Endothelial cell (in vitro differentiated cells): ENCODE measurements at regions not wholly inside any gene's neighbourhood (a gene's known extent, or its start where the extent isn't known, plus 50 kb on each side); places are given as distances from the start of the nearest gene placed in this dataset.

Experiments
- DNase-seq: peaks from one replicate; pipeline ENCODE4 v3.0.0; 2021; ENCODE audit warnings: low spot score
- H3K27ac Mint-ChIP-seq: one replicate; pipeline ENCODE4 v1.8.0; 2021; ENCODE audit warnings: mixed read lengths, inconsistent platforms; ENCODE audit not compliant: unreplicated experiment
- H3K27me3 Mint-ChIP-seq: one replicate; pipeline ENCODE4 v1.8.0; 2021; ENCODE audit warnings: mild to moderate bottlenecking, moderate library complexity, mixed read lengths, inconsistent platforms; ENCODE audit not compliant: unreplicated experiment
- H3K36me3 Mint-ChIP-seq: one replicate; pipeline ENCODE4 v1.8.0; 2021; ENCODE audit warnings: mild to moderate bottlenecking, low read depth, mixed read lengths, inconsistent platforms; ENCODE audit not compliant: unreplicated experiment
- H3K4me1 Mint-ChIP-seq: one replicate; pipeline ENCODE4 v1.8.0; 2021; ENCODE audit warnings: mild to moderate bottlenecking, mixed read lengths, inconsistent platforms; ENCODE audit not compliant: unreplicated experiment
- H3K4me3 Mint-ChIP-seq: one replicate; pipeline ENCODE4 v1.8.0; 2021; ENCODE audit warnings: mild to moderate bottlenecking, mixed read lengths, inconsistent platforms; ENCODE audit not compliant: unreplicated experiment
- H3K9me3 Mint-ChIP-seq: one replicate; pipeline ENCODE4 v1.8.0; 2021; ENCODE audit warnings: mixed read lengths, inconsistent platforms; ENCODE audit not compliant: unreplicated experiment
- CTCF ChIP-seq: fragments of 200-600 bp; sonication (generic); IDR thresholded peaks from one replicate; pipeline ENCODE4 v1.5.0; 2021; ENCODE audit warnings: antibody characterized with exemption; ENCODE audit not compliant: unreplicated experiment

DNA sequence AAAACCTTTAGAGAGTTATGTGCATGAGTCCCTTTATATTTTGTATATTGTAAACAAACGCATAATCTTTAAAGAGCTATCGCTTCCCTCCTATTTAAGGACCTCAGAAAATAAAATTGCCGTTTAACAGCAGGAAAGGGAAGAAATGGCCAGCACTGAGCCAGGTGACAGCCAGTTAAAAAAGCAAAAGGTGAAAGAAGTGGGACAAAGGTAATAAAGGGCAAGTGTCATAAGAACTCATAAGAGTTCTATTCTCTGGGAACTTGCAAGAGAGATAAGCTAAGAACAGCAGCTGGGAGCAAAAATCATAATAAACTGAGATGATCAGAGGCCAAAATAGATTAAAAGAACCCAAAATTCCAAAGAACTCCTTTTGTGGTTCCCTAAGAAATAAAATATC, 520.9 kb upstream of the PKN2 start:
- no peaks in the 10 kb centered on the region for H3K4me1 Mint-ChIP-seq
- no peak overlapping the region for H3K4me3 Mint-ChIP-seq
- no peaks in the 10 kb centered on the region for H3K36me3 Mint-ChIP-seq
- H3K27me3 Mint-ChIP-seq, result peaks cover 2% of the 10 kb centered on the region
- no peak for TF ChIP-seq CTCF
- H3K27ac Mint-ChIP-seq, result no peak overlapping the region
- no peaks in the 10 kb centered on the region for H3K9me3 Mint-ChIP-seq
- no peak for DNase-seq

DNA sequence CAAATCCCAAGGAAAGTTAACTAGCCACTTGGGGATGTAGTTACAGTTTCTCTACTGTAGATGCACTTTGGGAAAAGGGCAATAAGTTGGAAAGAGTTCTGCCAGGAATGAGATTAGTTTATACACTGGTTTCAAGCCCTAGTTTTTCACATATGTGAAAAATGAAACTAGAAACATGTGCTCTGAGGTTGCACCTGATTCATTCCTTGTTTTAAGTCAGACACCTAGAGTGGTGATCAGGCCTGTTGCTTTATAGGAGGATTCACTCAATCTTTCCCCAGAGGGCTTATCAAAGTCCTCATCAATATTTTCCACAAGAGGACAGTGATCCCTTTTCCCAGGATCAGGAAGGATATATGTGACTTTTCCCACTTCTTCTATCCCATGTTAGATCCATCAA, 515.9 kb upstream of the PKN2 start:
- Mint-ChIP-seq H3K4me1 (no peaks in the 10 kb centered on the region), H3K27me3 (peaks cover 2% of the 10 kb centered on the region), H3K27ac (no peak overlapping the region), H3K9me3 (no peaks in the 10 kb centered on the region), H3K4me3 (no peak overlapping the region), H3K36me3 (no peaks in the 10 kb centered on the region)
- DNase-seq, result no peak
- no peak for TF ChIP-seq CTCF

DNA sequence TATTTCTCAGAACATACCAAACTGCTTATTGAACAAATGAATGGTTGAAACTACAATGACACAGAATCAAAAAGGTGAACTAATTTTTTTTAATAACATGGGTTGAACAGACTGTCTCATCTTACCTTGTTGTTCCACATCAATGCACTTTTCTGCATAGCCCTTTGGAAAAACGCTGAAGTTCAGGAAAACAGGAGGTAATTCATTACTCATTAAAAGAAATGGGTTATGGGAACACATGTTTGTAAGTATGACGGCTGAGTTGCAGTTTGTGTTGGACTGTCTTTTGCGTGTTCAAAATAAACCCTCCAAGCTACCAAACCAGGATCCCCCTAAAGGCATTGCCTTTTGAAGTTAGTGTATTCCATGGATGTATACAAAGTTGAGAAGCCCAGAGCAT, 514.9 kb upstream of the PKN2 start:
- no peak for TF ChIP-seq CTCF
- DNase-seq, result no peak
- Mint-ChIP-seq H3K27ac (no peak overlapping the region), H3K9me3 (no peaks in the 10 kb centered on the region), H3K27me3 (no peaks in the 10 kb centered on the region), H3K4me1 (no peaks in the 10 kb centered on the region), H3K36me3 (no peaks in the 10 kb centered on the region), H3K4me3 (no peak overlapping the region)

- Mint-ChIP-seq H3K9me3 (no peaks in the 10 kb centered on the region), H3K36me3 (no peaks in the 10 kb centered on the region), H3K4me1 (no peaks in the 10 kb centered on the region), H3K27ac (no peak overlapping the region), H3K27me3 (no peaks in the 10 kb centered on the region), H3K4me3 (no peak overlapping the region)
- TF ChIP-seq CTCF, result no peak
- no peak for DNase-seq
These were observed 514.1 kb upstream of the PKN2 start for GRCh38 chr1:88169939-88170338.

DNA sequence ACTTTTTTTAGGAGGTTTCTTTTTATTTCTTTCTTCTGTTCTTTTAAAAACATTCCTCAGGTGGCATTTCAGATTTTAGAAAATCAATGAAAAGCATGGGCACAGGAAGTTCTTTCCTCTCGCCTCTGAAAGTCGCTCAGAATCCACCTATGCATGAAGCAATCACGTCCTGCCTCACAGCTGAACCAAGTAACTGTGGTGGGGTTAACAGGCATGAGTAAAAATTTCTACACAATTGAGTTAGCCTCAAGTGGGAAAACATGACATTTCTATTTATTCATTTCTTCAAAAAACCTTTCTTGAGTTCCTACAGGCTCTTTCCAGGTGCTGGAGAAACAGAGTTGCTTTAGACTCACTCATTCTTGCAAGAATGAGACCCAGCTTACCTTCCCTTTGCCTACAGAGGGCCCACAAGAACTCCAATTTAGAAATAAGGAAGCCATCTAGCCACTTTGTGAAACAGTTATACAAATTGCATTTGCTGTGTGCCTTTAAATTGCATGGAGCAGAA, 508.9 kb upstream of the PKN2 start:
- H3K27me3 Mint-ChIP-seq, result peaks cover 2% of the 10 kb centered on the region
- no peaks in the 10 kb centered on the region for H3K4me1 Mint-ChIP-seq
- H3K27ac Mint-ChIP-seq, result no peak overlapping the region
- H3K4me3 Mint-ChIP-seq, result no peak overlapping the region
- no peaks in the 10 kb centered on the region for H3K36me3 Mint-ChIP-seq
- no peak for DNase-seq
- H3K9me3 Mint-ChIP-seq, result no peaks in the 10 kb centered on the region
- TF ChIP-seq CTCF, result no peak
